Medulla oblongata (tissue), 1 donor: ENCODE measurements at regions not wholly inside any gene's neighbourhood (a gene's known extent, or its start where the extent isn't known, plus 50 kb on each side); places are given as distances from the start of the nearest gene placed in this dataset.

ENCODE experiments used
- DNase-seq: peaks from one replicate; pipeline ENCODE4 v3.0.0-alpha.2; 2015; ENCODE audit errors: extremely low spot score

GRCh38 chr13:21318891-21319532 lies 140.1 kb downstream of the ZDHHC20 start:
- DNase-seq, result no peak

GRCh38 chr13:21319869-21320641 lies 139.0 kb downstream of the ZDHHC20 start:
- DNase-seq, result no peak

GRCh38 chr13:21320642-21321034 lies 138.5 kb downstream of the ZDHHC20 start:
- DNase-seq, result no peak

GRCh38 chr13:21321269-21321668 lies 137.8 kb downstream of the ZDHHC20 start:
- no peak for DNase-seq

- DNase-seq, result peak; percentile 24
These were observed 136.7 kb downstream of the ZDHHC20 start for GRCh38 chr13:21322327-21322965.
